ENCODE measurements at regions not wholly inside any gene's neighbourhood (a gene's known extent, or its start where the extent isn't known, plus 50 kb on each side); places are given as distances from the start of the nearest gene placed in this dataset.

DNA sequence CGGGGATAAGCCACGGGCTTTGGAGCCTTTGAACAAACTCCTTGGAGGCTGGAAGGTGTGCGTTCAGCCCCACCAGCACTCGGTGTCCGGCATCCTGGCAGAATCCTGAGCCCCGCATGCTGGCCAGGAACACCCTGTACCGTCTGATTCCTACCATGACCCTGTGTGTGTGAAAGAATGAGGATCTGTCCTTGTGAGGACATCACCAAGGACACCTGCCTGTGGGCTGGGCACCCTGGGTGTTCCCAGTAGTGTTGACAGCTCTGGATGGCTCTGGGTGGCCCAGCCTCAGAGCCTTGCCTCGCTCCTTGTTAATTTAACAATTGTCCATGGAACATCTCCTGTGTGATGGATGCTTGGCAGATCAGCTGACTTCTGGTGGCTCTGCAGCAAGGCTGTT, 234.3 kb downstream of the QKI start:
- TF ChIP-seq, protein P1, sequence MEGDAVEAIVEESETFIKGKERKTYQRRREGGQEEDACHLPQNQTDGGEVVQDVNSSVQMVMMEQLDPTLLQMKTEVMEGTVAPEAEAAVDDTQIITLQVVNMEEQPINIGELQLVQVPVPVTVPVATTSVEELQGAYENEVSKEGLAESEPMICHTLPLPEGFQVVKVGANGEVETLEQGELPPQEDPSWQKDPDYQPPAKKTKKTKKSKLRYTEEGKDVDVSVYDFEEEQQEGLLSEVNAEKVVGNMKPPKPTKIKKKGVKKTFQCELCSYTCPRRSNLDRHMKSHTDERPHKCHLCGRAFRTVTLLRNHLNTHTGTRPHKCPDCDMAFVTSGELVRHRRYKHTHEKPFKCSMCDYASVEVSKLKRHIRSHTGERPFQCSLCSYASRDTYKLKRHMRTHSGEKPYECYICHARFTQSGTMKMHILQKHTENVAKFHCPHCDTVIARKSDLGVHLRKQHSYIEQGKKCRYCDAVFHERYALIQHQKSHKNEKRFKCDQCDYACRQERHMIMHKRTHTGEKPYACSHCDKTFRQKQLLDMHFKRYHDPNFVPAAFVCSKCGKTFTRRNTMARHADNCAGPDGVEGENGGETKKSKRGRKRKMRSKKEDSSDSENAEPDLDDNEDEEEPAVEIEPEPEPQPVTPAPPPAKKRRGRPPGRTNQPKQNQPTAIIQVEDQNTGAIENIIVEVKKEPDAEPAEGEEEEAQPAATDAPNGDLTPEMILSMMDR (conservative IDR thresholded peaks at IDR 0.05; ENCODE audit: low read length), result no peak
- TF ChIP-seq EZH2phosphoT487 (IDR thresholded peaks at IDR 0.05; ENCODE audit: borderline replicate concordance), result no peak
